Esophagus squamous epithelium (tissue), 4 donors: ENCODE measurements at regions not wholly inside any gene's neighbourhood (a gene's known extent, or its start where the extent isn't known, plus 50 kb on each side); places are given as distances from the start of the nearest gene placed in this dataset.

ENCODE experiments used
- POLR2A ChIP-seq, 4 donors: fragments of 450-650 bp; IDR thresholded peaks; one replicate each; pipeline ENCODE4 v1.6.1; 2017; ENCODE audit warnings: antibody characterized with exemption in 4 of 4, mild to moderate bottlenecking in 4 of 4, moderate library complexity in 3 of 4
- TF ChIP-seq, protein P1 (sequence below), 6 experiments: fragments of 450-650 bp in 4 of 6; fragments of 200-600 bp in 2 of 6; sonication (generic) in 2 of 6; IDR thresholded peaks; one replicate each; pipeline ENCODE4 v1.5.1; 2016 to 2019; ENCODE audit warnings: antibody characterized with exemption in 6 of 6, mild to moderate bottlenecking in 4 of 6, moderate library complexity in 4 of 6

- TF ChIP-seq, protein P1, sequence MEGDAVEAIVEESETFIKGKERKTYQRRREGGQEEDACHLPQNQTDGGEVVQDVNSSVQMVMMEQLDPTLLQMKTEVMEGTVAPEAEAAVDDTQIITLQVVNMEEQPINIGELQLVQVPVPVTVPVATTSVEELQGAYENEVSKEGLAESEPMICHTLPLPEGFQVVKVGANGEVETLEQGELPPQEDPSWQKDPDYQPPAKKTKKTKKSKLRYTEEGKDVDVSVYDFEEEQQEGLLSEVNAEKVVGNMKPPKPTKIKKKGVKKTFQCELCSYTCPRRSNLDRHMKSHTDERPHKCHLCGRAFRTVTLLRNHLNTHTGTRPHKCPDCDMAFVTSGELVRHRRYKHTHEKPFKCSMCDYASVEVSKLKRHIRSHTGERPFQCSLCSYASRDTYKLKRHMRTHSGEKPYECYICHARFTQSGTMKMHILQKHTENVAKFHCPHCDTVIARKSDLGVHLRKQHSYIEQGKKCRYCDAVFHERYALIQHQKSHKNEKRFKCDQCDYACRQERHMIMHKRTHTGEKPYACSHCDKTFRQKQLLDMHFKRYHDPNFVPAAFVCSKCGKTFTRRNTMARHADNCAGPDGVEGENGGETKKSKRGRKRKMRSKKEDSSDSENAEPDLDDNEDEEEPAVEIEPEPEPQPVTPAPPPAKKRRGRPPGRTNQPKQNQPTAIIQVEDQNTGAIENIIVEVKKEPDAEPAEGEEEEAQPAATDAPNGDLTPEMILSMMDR (IDR thresholded peaks at IDR 0.05), result no peak
- TF ChIP-seq POLR2A (IDR thresholded peaks at IDR 0.05), result no peak
Measured at GRCh38 chr6:33954453-33954852, 150.7 kb upstream of the MLN start.
